H9 (cell line): ENCODE measurements at regions not wholly inside any gene's neighbourhood (a gene's known extent, or its start where the extent isn't known, plus 50 kb on each side); places are given as distances from the start of the nearest gene placed in this dataset.

Experiments used
- DNase-seq: peaks from one replicate; pipeline ENCODE4 v3.0.0-alpha.2; 2017
- H2AFZ ChIP-seq: one replicate; pipeline ENCODE4 v1.6.1; 2013; ENCODE audit warnings: mild to moderate bottlenecking, low read length, control low read depth, moderate library complexity
- H2AK5ac ChIP-seq: 2 replicates; pipeline ENCODE4 v1.6.1; 2013; ENCODE audit warnings: low read length, control low read depth, mixed read lengths; ENCODE audit not compliant: insufficient read length
- H2BK120ac ChIP-seq: one replicate; pipeline ENCODE4 v1.6.1; 2013; ENCODE audit warnings: low read depth, mild to moderate bottlenecking, low read length, control low read depth, inconsistent platforms; ENCODE audit not compliant: poor library complexity, severe bottlenecking
- H2BK12ac ChIP-seq: 2 replicates; pipeline ENCODE4 v1.6.1; 2013; ENCODE audit warnings: low read length, control low read depth, mixed read lengths, low read depth; ENCODE audit not compliant: insufficient read length
- H2BK15ac ChIP-seq: 2 replicates; pipeline ENCODE4 v1.6.1; 2013; ENCODE audit warnings: low read depth, low read length, control low read depth
- H2BK20ac ChIP-seq: one replicate; pipeline ENCODE4 v1.6.1; 2013; ENCODE audit warnings: low read depth, mild to moderate bottlenecking, low read length, control low read depth, inconsistent platforms; ENCODE audit not compliant: poor library complexity, severe bottlenecking
- H2BK5ac ChIP-seq: 2 replicates; pipeline ENCODE4 v1.6.1; 2013; ENCODE audit warnings: low read length, control low read depth, mixed read lengths; ENCODE audit not compliant: insufficient read length
- H3K14ac ChIP-seq: 2 replicates; pipeline ENCODE4 v1.6.1; 2013; ENCODE audit warnings: low read length, control low read depth; ENCODE audit not compliant: insufficient read depth
- H3K18ac ChIP-seq: 2 replicates; pipeline ENCODE4 v1.6.1; 2013; ENCODE audit warnings: low read depth, mild to moderate bottlenecking, mixed read lengths, low read length, control low read depth; ENCODE audit not compliant: insufficient read length
- H3K23ac ChIP-seq: 2 replicates; pipeline ENCODE4 v1.6.1; 2013; ENCODE audit warnings: low read length, control low read depth, mixed read lengths, low read depth; ENCODE audit not compliant: insufficient read length
- H3K23me2 ChIP-seq: 2 replicates; pipeline ENCODE4 v1.6.1; 2013; ENCODE audit warnings: low read depth, mild to moderate bottlenecking, mixed read lengths, low read length, control low read depth; ENCODE audit not compliant: insufficient read length, poor library complexity, severe bottlenecking
- H3K27ac ChIP-seq: 2 replicates; pipeline ENCODE4 v1.5.1; 2013; ENCODE audit warnings: low read length, control low read depth, mixed read lengths, low read depth; ENCODE audit not compliant: insufficient read length
- H3K27me3 ChIP-seq: 2 replicates; pipeline ENCODE4 v1.6.1; 2013; ENCODE audit warnings: low read length, control low read depth, inconsistent platforms; ENCODE audit not compliant: insufficient read depth
- H3K4ac ChIP-seq: 2 replicates; pipeline ENCODE4 v1.6.1; 2013; ENCODE audit warnings: low read depth, mild to moderate bottlenecking, control low read depth, inconsistent platforms, low read length, moderate library complexity
- H3K4me1 ChIP-seq: 2 replicates; pipeline ENCODE4 v1.6.1; 2013; ENCODE audit warnings: low read length, control low read depth, inconsistent platforms; ENCODE audit not compliant: insufficient read depth
- H3K4me2 ChIP-seq: 2 replicates; pipeline ENCODE4 v1.6.1; 2013; ENCODE audit warnings: low read length, control low read depth, mixed read lengths; ENCODE audit not compliant: insufficient read length, insufficient read depth
- H3K56ac ChIP-seq: 2 replicates; pipeline ENCODE4 v1.6.1; 2013; ENCODE audit warnings: low read depth, mild to moderate bottlenecking, mixed read lengths, low read length, control low read depth; ENCODE audit not compliant: insufficient read length
- H3K79me1 ChIP-seq: 2 replicates; pipeline ENCODE4 v1.6.1; 2013; ENCODE audit warnings: low read depth, mild to moderate bottlenecking, moderate library complexity, low read length, control low read depth, inconsistent platforms; ENCODE audit not compliant: insufficient read depth, poor library complexity, severe bottlenecking
- H3K79me2 ChIP-seq: 2 replicates; pipeline ENCODE4 v1.6.1; 2013; ENCODE audit warnings: low read length, control low read depth, inconsistent platforms; ENCODE audit not compliant: insufficient read depth
- H3K9ac ChIP-seq: 2 replicates; pipeline ENCODE4 v1.6.1; 2013; ENCODE audit warnings: low read length, control low read depth, mixed read lengths; ENCODE audit not compliant: insufficient read length; ENCODE audit errors: extremely low read depth
- H3K9me3 ChIP-seq: one replicate; pipeline ENCODE4 v1.6.1; 2013; ENCODE audit warnings: low read depth, low read length, inconsistent platforms; ENCODE audit not compliant: control insufficient read depth
- H3T11ph ChIP-seq: one replicate; pipeline ENCODE4 v1.6.1; 2013; ENCODE audit warnings: mild to moderate bottlenecking, low read length, control low read depth, inconsistent platforms
- H4K20me1 ChIP-seq: one replicate; pipeline ENCODE4 v1.6.1; 2013; ENCODE audit not compliant: control insufficient read depth, insufficient read length, insufficient read depth
- H4K5ac ChIP-seq: 2 replicates; pipeline ENCODE4 v1.6.1; 2013; ENCODE audit warnings: low read depth, mild to moderate bottlenecking, mixed read lengths, low read length, control low read depth; ENCODE audit not compliant: insufficient read length
- H4K8ac ChIP-seq: replicated peaks from 2 replicates; pipeline ENCODE4 v1.6.1; 2013; ENCODE audit warnings: low read length, control low read depth, mixed read lengths, low read depth; ENCODE audit not compliant: insufficient read length
- H4K91ac ChIP-seq: 2 replicates; pipeline ENCODE4 v1.6.1; 2013; ENCODE audit warnings: low read depth, mild to moderate bottlenecking, moderate library complexity, mixed read lengths, low read length, control low read depth; ENCODE audit not compliant: insufficient read length
- H3K27ac Mint-ChIP-seq, 3 experiments: 2 replicates in 2 of 3; 3 replicates in 1 of 3; pipeline ENCODE4 v1.8.0; 2020 to 2021; ENCODE audit warnings: mixed read lengths in 3 of 3, mild to moderate bottlenecking in 1 of 3, moderate library complexity in 1 of 3
- H3K27me3 Mint-ChIP-seq: 2 replicates; pipeline ENCODE4 v1.8.0; 2021; ENCODE audit warnings: low read depth, mild to moderate bottlenecking, moderate library complexity, mixed read lengths
- H3K36me3 Mint-ChIP-seq, 3 experiments: 2 replicates in 2 of 3; 3 replicates in 1 of 3; pipeline ENCODE4 v1.8.0; 2020 to 2021; ENCODE audit warnings: low read depth in 3 of 3, mixed read lengths in 3 of 3; ENCODE audit not compliant: insufficient read depth in 1 of 3
- H3K4me1 Mint-ChIP-seq, 2 experiments: 2 replicates each; pipeline ENCODE4 v1.8.0; 2020; ENCODE audit warnings: mixed read lengths in 2 of 2
- H3K4me3 Mint-ChIP-seq, 2 experiments: 2 replicates in 1 of 2; 3 replicates in 1 of 2; pipeline ENCODE4 v1.8.0; 2020 to 2021; ENCODE audit warnings: mild to moderate bottlenecking in 2 of 2, mixed read lengths in 2 of 2, moderate library complexity in 1 of 2
- H3K9me3 Mint-ChIP-seq, 2 experiments: 2 replicates in 1 of 2; 3 replicates in 1 of 2; pipeline ENCODE4 v1.8.0; 2020; ENCODE audit warnings: mild to moderate bottlenecking in 2 of 2, mixed read lengths in 2 of 2, moderate library complexity in 1 of 2
- WGBS: extraction: QIAGEN DNeasy Blood & Tissue Kit; methylation state at CpG from one replicate; pipeline ENCODE4 v1.1.7; 2013; ENCODE audit warnings: missing lambda C conversion rate, low lambda C conversion rate, mixed read lengths; ENCODE audit not compliant: insufficient read length; ENCODE audit errors: extremely low coverage; 5-methylcytosine and 5-hydroxymethylcytosine counted together
- TF ChIP-seq, protein P1 (sequence below): fragments of 200-600 bp; sonication (generic); conservative IDR thresholded peaks from 3 replicates; pipeline ENCODE4 v1.8.0; 2021; ENCODE audit warnings: antibody characterized with exemption, mild to moderate bottlenecking

- Histone ChIP-seq H2BK120ac (no peak overlapping the region), H2BK15ac (no peak overlapping the region), H3K27me3 (no peaks in the 10 kb centered on the region), H4K5ac (no peak overlapping the region), H3K56ac (no peak overlapping the region), H3K4ac (no peak overlapping the region), H3K9me3 (no peaks in the 10 kb centered on the region), H3K27ac (no peak overlapping the region), H4K20me1 (no peaks in the 10 kb centered on the region), H3K9ac (no peak overlapping the region), H3K14ac (no peak overlapping the region), H3K18ac (no peak overlapping the region), H3T11ph (no peak overlapping the region), H3K79me2 (no peaks in the 10 kb centered on the region), H3K4me1 (no peaks in the 10 kb centered on the region), H2BK12ac (no peak overlapping the region), H4K91ac (no peak overlapping the region), H2AFZ (no peak overlapping the region), H4K8ac (no peak overlapping the region), H2BK20ac (no peak overlapping the region), H3K23ac (no peak overlapping the region), H3K79me1 (no peaks in the 10 kb centered on the region), H2BK5ac (no peak overlapping the region), H3K4me2 (no peak overlapping the region), H3K23me2 (no peaks in the 10 kb centered on the region), H2AK5ac (no peak overlapping the region)
- Mint-ChIP-seq H3K27me3 (no peaks in the 10 kb centered on the region), H3K4me1 (peaks cover 27 to 28% of the 10 kb centered on the region in 2 experiments), H3K9me3 (no peaks in the 10 kb centered on the region), H3K4me3 (no peak overlapping the region), H3K27ac (no peak overlapping the region), H3K36me3 (no peaks in the 10 kb centered on the region)
- TF ChIP-seq, protein P1, sequence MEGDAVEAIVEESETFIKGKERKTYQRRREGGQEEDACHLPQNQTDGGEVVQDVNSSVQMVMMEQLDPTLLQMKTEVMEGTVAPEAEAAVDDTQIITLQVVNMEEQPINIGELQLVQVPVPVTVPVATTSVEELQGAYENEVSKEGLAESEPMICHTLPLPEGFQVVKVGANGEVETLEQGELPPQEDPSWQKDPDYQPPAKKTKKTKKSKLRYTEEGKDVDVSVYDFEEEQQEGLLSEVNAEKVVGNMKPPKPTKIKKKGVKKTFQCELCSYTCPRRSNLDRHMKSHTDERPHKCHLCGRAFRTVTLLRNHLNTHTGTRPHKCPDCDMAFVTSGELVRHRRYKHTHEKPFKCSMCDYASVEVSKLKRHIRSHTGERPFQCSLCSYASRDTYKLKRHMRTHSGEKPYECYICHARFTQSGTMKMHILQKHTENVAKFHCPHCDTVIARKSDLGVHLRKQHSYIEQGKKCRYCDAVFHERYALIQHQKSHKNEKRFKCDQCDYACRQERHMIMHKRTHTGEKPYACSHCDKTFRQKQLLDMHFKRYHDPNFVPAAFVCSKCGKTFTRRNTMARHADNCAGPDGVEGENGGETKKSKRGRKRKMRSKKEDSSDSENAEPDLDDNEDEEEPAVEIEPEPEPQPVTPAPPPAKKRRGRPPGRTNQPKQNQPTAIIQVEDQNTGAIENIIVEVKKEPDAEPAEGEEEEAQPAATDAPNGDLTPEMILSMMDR, result no peak
- no CpG with 5 or more reads among the region's 2 CpGs for WGBS
- no peak for DNase-seq
Measured at GRCh38 chr3:81841540-81841939, 80.1 kb upstream of the GBE1 start.
